ENCODE measurements at regions not wholly inside any gene's neighbourhood (a gene's known extent, or its start where the extent isn't known, plus 50 kb on each side); places are given as distances from the start of the nearest gene placed in this dataset.
A peak's percentile ranks its signal among the peaks of the same experiment; 100 is the strongest.
"Not testable (repeated sequence)": the region's sequence is repeated elsewhere in the genome, so short reads cannot be mapped to it uniquely, and the experiment has no call there.

- no peak for TF ChIP-seq CTCF (IDR thresholded peaks at IDR 0.05)
- Mint-ChIP-seq H3K27ac (ENCODE audit: unreplicated experiment) (no peak overlapping the region), H3K4me1 (ENCODE audit: low read depth) (peaks cover 23% of the 10 kb centered on the region), H3K4me3 (ENCODE audit: unreplicated experiment) (no peak overlapping the region), H3K27me3 (ENCODE audit: low read depth) (no peaks in the 10 kb centered on the region), H3K9me3 (ENCODE audit: low read depth) (no peaks in the 10 kb centered on the region), H3K36me3 (ENCODE audit: low read depth) (no peaks in the 10 kb centered on the region)
- no peak for DNase-seq (ENCODE audit: low spot score)
These were observed 578.7 kb upstream of the CDH11 start for GRCh38 chr16:65700596-65700995.

- no peaks in the 10 kb centered on the region for H3K36me3 Mint-ChIP-seq (ENCODE audit: low read depth)
- H3K4me3 Mint-ChIP-seq (ENCODE audit: unreplicated experiment) = peak overlapping the region; percentile 42
- H3K27ac Mint-ChIP-seq (ENCODE audit: unreplicated experiment) = peak overlapping the region; percentile 53
- H3K4me1 Mint-ChIP-seq (ENCODE audit: low read depth) = peaks cover 23% of the 10 kb centered on the region
- DNase-seq (ENCODE audit: low spot score) = no peak
- no peaks in the 10 kb centered on the region for H3K9me3 Mint-ChIP-seq (ENCODE audit: low read depth)
- no peaks in the 10 kb centered on the region for H3K27me3 Mint-ChIP-seq (ENCODE audit: low read depth)
- TF ChIP-seq CTCF (IDR thresholded peaks at IDR 0.05) = no peak
These were observed 577.0 kb upstream of the CDH11 start for GRCh38 chr16:65698791-65699321.

GRCh38 chr16:65697521-65697920 is 575.7 kb upstream of the CDH11 start:
- peaks cover 23% of the 10 kb centered on the region for H3K4me1 Mint-ChIP-seq (ENCODE audit: low read depth)
- H3K27me3 Mint-ChIP-seq (ENCODE audit: low read depth) = no peaks in the 10 kb centered on the region
- no peaks in the 10 kb centered on the region for H3K36me3 Mint-ChIP-seq (ENCODE audit: low read depth)
- no peak overlapping the region for H3K4me3 Mint-ChIP-seq (ENCODE audit: unreplicated experiment)
- DNase-seq (ENCODE audit: low spot score) = no peak
- H3K27ac Mint-ChIP-seq (ENCODE audit: unreplicated experiment) = no peak overlapping the region
- H3K9me3 Mint-ChIP-seq (ENCODE audit: low read depth) = no peaks in the 10 kb centered on the region
- no peak for TF ChIP-seq CTCF (IDR thresholded peaks at IDR 0.05)

GRCh38 chr16:65697065-65697464 is 575.2 kb upstream of the CDH11 start:
- no peak for DNase-seq (ENCODE audit: low spot score)
- peak; percentile 37 for TF ChIP-seq CTCF (IDR thresholded peaks at IDR 0.05)
- H3K4me3 Mint-ChIP-seq (ENCODE audit: unreplicated experiment) = no peak overlapping the region
- H3K9me3 Mint-ChIP-seq (ENCODE audit: low read depth) = no peaks in the 10 kb centered on the region
- no peaks in the 10 kb centered on the region for H3K36me3 Mint-ChIP-seq (ENCODE audit: low read depth)
- H3K27me3 Mint-ChIP-seq (ENCODE audit: low read depth) = no peaks in the 10 kb centered on the region
- H3K27ac Mint-ChIP-seq (ENCODE audit: unreplicated experiment) = no peak overlapping the region
- H3K4me1 Mint-ChIP-seq (ENCODE audit: low read depth) = peaks cover 23% of the 10 kb centered on the region

- not testable (repeated sequence) for H3K27ac Mint-ChIP-seq (ENCODE audit: unreplicated experiment); H3K4me1 Mint-ChIP-seq (ENCODE audit: low read depth); H3K4me3 Mint-ChIP-seq (ENCODE audit: unreplicated experiment); H3K9me3 Mint-ChIP-seq (ENCODE audit: low read depth); H3K36me3 Mint-ChIP-seq (ENCODE audit: low read depth); H3K27me3 Mint-ChIP-seq (ENCODE audit: low read depth); DNase-seq (ENCODE audit: low spot score)
These were observed 570.0 kb upstream of the CDH11 start for GRCh38 chr16:65691846-65692245.

GRCh38 chr16:65689726-65690125 is 567.9 kb upstream of the CDH11 start:
- no peak for DNase-seq (ENCODE audit: low spot score)
- Mint-ChIP-seq H3K36me3 (ENCODE audit: low read depth) (no peaks in the 10 kb centered on the region), H3K4me3 (ENCODE audit: unreplicated experiment) (no peak overlapping the region), H3K27me3 (ENCODE audit: low read depth) (no peaks in the 10 kb centered on the region), H3K9me3 (ENCODE audit: low read depth) (no peaks in the 10 kb centered on the region), H3K4me1 (ENCODE audit: low read depth) (no peaks in the 10 kb centered on the region), H3K27ac (ENCODE audit: unreplicated experiment) (no peak overlapping the region)
- TF ChIP-seq CTCF (IDR thresholded peaks at IDR 0.05) = no peak
